OCI-LY1 (cell line): ENCODE measurements at regions not wholly inside any gene's neighbourhood (a gene's known extent, or its start where the extent isn't known, plus 50 kb on each side); places are given as distances from the start of the nearest gene placed in this dataset.

Source experiments
- H2AFZ ChIP-seq: fragments of 200-600 bp; sonication (generic), shearing (Covaris generic); 2 replicates; pipeline ENCODE4 v1.6.0; 2014; ENCODE audit warnings: antibody characterized with exemption, mild to moderate bottlenecking, low read length
- H3F3A ChIP-seq: fragments of 200-600 bp; sonication (generic), shearing (Covaris generic); 2 replicates; pipeline ENCODE4 v1.6.0; 2014; ENCODE audit warnings: mild to moderate bottlenecking, antibody characterized with exemption, low read length, moderate library complexity; ENCODE audit not compliant: insufficient read depth
- H3K27ac ChIP-seq: fragments of 200-600 bp; sonication (generic); 2 replicates; pipeline ENCODE4 v1.5.1; 2014; ENCODE audit warnings: low read length, mixed run types, mild to moderate bottlenecking, low read depth; ENCODE audit not compliant: poor library complexity, severe bottlenecking
- H3K27me3 ChIP-seq: fragments of 200-600 bp; sonication (generic); 2 replicates; pipeline ENCODE4 v1.6.0; 2014; ENCODE audit warnings: antibody characterized with exemption, mild to moderate bottlenecking, low read length, moderate library complexity; ENCODE audit not compliant: insufficient read depth
- H3K36me3 ChIP-seq: fragments of 200-600 bp; sonication (generic); 2 replicates; pipeline ENCODE4 v1.6.1; 2014; ENCODE audit warnings: mild to moderate bottlenecking, antibody characterized with exemption, low read length, moderate library complexity, mixed read lengths; ENCODE audit not compliant: insufficient read depth
- H3K4me1 ChIP-seq: fragments of 200-600 bp; sonication (generic); 2 replicates; pipeline ENCODE4 v1.5.1; 2014; ENCODE audit warnings: mild to moderate bottlenecking, low read length, moderate library complexity; ENCODE audit not compliant: insufficient read depth, severe bottlenecking
- H3K4me2 ChIP-seq: fragments of 200-600 bp; sonication (generic), shearing (Covaris generic); 2 replicates; pipeline ENCODE4 v1.6.1; 2014; ENCODE audit warnings: low read length
- H3K4me3 ChIP-seq: fragments of 200-600 bp; sonication (generic); 2 replicates; pipeline ENCODE4 v1.5.1; 2014; ENCODE audit warnings: low read length, low read depth, mild to moderate bottlenecking, mixed read lengths; ENCODE audit not compliant: poor library complexity, severe bottlenecking
- H3K79me2 ChIP-seq: fragments of 200-600 bp; shearing (Covaris generic); 2 replicates; pipeline ENCODE4 v1.6.1; 2016; ENCODE audit warnings: mixed run types, low read length, mixed read lengths; ENCODE audit not compliant: insufficient read depth
- H3K9ac ChIP-seq: fragments of 200-600 bp; sonication (generic), shearing (Covaris generic); 2 replicates; pipeline ENCODE4 v1.6.1; 2014; ENCODE audit warnings: mild to moderate bottlenecking, low read length, mixed read lengths
- H3K9me2 ChIP-seq: fragments of 200-600 bp; sonication (generic), shearing (Covaris generic); 2 replicates; pipeline ENCODE4 v1.6.1; 2014; ENCODE audit warnings: low read depth, mild to moderate bottlenecking, low read length, mixed read lengths
- H3K9me3 ChIP-seq: fragments of 200-600 bp; shearing (Covaris generic); 2 replicates; pipeline ENCODE4 v1.6.1; 2014; ENCODE audit warnings: low read length, mixed read lengths
- H4K20me1 ChIP-seq: fragments of 200-600 bp; sonication (generic), shearing (Covaris generic); 2 replicates; pipeline ENCODE4 v1.6.0; 2016; ENCODE audit warnings: mild to moderate bottlenecking, low read length; ENCODE audit not compliant: insufficient read depth
- EZH2 ChIP-seq: fragments of 200-600 bp; sonication (generic), shearing (Covaris generic); IDR thresholded peaks from 2 replicates; pipeline ENCODE4 v1.8.0; 2017; ENCODE audit warnings: borderline replicate concordance, mixed run types, mild to moderate bottlenecking, antibody characterized with exemption, low read length, moderate library complexity, mixed read lengths
- TF ChIP-seq, protein P1 (sequence below): fragments of 200-600 bp; sonication (generic), shearing (Covaris generic); IDR thresholded peaks from 2 replicates; pipeline ENCODE4 v1.5.1; 2017; ENCODE audit warnings: mild to moderate bottlenecking, antibody characterized with exemption, low read length, moderate library complexity, mixed read lengths

DNA sequence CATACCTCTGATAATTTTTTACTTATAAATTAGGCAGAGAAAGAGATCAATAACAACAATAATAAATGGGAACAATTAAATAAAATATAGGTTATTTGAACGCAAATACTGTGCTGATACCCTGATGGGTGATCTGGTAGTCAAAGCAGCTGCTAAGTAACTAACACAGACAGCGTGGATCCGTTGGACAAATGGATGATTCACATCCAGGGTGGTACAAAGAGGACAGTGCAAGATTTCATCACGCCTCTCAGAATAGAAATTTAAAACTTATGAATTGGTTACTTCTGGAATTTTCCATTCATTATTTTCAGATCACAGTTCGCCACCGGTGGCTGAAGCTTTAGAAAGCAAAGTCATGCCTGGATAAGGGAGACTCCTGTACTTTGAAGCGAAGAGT lies 1066.0 kb upstream of the ADGRL3 start:
- H4K20me1 ChIP-seq, result no peaks in the 10 kb centered on the region
- no peak overlapping the region for H3K4me2 ChIP-seq
- no peak overlapping the region for H3K4me3 ChIP-seq
- no peak overlapping the region for H2AFZ ChIP-seq
- no peak overlapping the region for H3K9ac ChIP-seq
- H3K9me2 ChIP-seq, result no peaks in the 10 kb centered on the region
- no peaks in the 10 kb centered on the region for H3F3A ChIP-seq
- H3K27ac ChIP-seq, result no peak overlapping the region
- H3K9me3 ChIP-seq, result no peaks in the 10 kb centered on the region
- TF ChIP-seq, protein P1, sequence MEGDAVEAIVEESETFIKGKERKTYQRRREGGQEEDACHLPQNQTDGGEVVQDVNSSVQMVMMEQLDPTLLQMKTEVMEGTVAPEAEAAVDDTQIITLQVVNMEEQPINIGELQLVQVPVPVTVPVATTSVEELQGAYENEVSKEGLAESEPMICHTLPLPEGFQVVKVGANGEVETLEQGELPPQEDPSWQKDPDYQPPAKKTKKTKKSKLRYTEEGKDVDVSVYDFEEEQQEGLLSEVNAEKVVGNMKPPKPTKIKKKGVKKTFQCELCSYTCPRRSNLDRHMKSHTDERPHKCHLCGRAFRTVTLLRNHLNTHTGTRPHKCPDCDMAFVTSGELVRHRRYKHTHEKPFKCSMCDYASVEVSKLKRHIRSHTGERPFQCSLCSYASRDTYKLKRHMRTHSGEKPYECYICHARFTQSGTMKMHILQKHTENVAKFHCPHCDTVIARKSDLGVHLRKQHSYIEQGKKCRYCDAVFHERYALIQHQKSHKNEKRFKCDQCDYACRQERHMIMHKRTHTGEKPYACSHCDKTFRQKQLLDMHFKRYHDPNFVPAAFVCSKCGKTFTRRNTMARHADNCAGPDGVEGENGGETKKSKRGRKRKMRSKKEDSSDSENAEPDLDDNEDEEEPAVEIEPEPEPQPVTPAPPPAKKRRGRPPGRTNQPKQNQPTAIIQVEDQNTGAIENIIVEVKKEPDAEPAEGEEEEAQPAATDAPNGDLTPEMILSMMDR, result no peak
- no peak for TF ChIP-seq EZH2
- no peaks in the 10 kb centered on the region for H3K79me2 ChIP-seq
- no peaks in the 10 kb centered on the region for H3K36me3 ChIP-seq
- no peaks in the 10 kb centered on the region for H3K27me3 ChIP-seq
- H3K4me1 ChIP-seq, result no peaks in the 10 kb centered on the region

DNA sequence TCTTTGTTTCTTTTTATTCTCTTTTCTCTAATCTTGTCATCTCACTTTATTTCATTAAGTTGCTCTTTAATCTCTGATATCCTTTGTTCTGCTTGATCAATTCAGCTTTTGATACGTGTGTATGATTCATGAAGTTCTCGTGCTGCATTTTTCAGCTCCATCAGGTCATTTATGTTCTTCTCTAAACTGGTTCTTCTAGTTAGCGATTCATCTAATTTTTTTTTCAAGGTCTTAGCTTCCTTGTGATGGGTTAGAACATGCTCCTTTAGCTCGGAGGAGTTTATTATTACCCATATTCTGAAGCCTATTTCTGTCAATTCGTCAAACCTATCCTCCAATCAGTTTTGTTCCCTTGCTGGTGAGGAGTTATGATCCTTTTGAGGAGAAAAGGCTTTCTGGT lies 1045.0 kb upstream of the ADGRL3 start:
- Histone ChIP-seq H3K27me3 (no peaks in the 10 kb centered on the region), H3K4me2 (no peak overlapping the region), H3K4me1 (no peaks in the 10 kb centered on the region), H3K9me2 (no peaks in the 10 kb centered on the region), H3K27ac (no peak overlapping the region), H4K20me1 (no peaks in the 10 kb centered on the region), H3K9ac (no peak overlapping the region), H3F3A (no peaks in the 10 kb centered on the region), H3K79me2 (no peaks in the 10 kb centered on the region), H3K36me3 (no peaks in the 10 kb centered on the region), H3K9me3 (no peaks in the 10 kb centered on the region), H3K4me3 (no peak overlapping the region), H2AFZ (no peak overlapping the region)
- TF ChIP-seq, protein P1, result no peak
- no peak for TF ChIP-seq EZH2

DNA sequence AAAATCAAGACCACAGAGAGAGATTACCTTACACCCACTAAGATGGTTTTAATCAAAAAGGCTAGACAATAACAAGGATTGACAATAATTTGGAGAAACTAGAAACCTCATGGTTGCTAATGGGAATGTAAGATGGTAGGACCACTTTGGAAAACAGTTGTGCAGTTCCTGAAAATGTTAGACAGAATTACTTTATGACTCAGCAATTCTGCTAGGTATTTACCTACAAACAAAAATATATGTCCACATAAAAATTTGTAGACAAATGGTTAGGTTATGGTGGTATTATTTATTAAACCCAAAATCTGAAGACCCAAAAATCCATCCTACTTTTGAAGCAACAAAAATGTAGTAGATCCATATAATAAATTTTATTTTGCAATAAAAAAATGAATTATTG lies 1027.0 kb upstream of the ADGRL3 start:
- Histone ChIP-seq H3K9ac (no peak overlapping the region), H3K36me3 (no peaks in the 10 kb centered on the region), H3F3A (no peaks in the 10 kb centered on the region), H4K20me1 (no peaks in the 10 kb centered on the region), H3K4me3 (no peak overlapping the region), H3K9me3 (no peaks in the 10 kb centered on the region), H3K4me2 (no peak overlapping the region), H3K4me1 (no peaks in the 10 kb centered on the region), H3K27me3 (no peaks in the 10 kb centered on the region), H3K79me2 (no peaks in the 10 kb centered on the region), H3K9me2 (no peaks in the 10 kb centered on the region), H2AFZ (no peak overlapping the region), H3K27ac (no peak overlapping the region)
- TF ChIP-seq, protein P1, result no peak
- TF ChIP-seq EZH2, result no peak
